T-helper 1 cell (primary cell): ENCODE measurements at regions not wholly inside any gene's neighbourhood (a gene's known extent, or its start where the extent isn't known, plus 50 kb on each side); places are given as distances from the start of the nearest gene placed in this dataset.
"Not testable (repeated sequence)": the region's sequence is repeated elsewhere in the genome, so short reads cannot be mapped to it uniquely, and the experiment has no call there.

Source experiments
- DNase-seq, 5 donors: peaks; one replicate each; pipeline ENCODE4 v3.0.0-alpha.2; 2012 to 2020

DNA sequence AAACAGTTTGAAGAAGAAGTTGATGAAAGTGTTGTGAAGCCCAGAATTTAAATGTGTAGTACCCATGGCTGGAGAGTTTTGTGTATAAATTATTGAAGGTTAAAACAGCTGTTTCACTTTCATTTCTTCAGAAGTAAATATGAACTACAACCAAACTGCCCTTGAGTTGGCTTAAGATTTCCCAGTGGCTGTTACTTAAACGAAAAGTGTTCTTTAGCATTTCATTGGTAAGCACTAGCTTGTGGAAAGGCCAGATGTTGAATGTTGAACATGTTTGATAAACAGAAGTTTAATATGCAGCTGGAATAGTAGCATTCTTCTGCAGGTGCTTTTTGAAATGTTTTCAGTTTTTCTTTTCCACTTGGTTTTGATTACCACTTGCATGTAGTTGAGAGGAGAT is 83.2 kb upstream of the TNRC6B start:
- DNase-seq: peak in 1 of 5 donors; percentile 18

GRCh38 chr22:40099887-40100286 is 77.8 kb upstream of the TNRC6B start:
- not testable (repeated sequence) for DNase-seq

DNA sequence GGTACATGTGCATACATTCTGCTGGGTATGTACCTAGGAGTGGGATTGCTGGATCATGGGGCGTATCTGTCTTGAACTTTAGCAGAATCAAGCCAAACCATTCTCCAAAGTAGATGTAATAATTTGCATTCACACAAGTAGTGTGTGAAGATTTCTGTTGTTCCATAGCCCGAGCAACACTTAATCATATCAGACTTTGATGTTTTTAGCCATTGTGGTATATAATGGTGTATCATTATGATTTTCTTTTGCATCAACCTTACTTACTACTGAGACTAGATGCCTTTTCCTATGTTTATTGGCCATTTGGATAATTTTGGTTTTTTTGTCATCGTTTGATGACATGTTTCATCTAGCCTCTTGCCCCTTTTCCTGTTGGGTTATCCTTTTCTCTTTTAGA is 72.0 kb upstream of the TNRC6B start:
- no peak for DNase-seq

- peak in 1 of 5 donors; percentile 29 for DNase-seq
Measured at GRCh38 chr22:40107244-40107643, 70.5 kb upstream of the TNRC6B start.

DNA sequence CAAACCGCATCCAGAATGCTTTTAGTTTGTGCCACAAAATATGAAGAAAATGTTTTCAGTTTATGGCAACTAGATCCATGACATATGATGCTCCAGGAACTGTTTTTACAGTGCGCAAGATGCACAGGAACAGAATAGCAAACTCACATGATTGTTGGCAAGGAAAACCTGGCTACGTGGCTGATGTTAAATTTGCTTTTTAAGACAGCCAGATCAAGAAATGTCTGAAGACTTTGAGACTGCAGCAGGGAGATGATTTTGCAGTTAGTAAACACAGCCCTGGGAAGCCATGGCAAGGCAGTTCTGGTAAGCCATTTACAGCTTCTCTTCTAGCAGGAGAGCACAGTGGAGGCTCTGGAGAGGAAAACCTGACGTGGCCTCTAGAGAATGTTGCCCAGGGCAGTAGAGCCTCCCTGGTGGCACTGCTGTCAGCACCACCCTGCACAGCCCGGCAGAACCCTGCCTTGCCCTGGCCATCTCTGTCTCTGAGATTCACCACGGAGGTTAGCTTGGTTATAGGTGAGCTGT is 69.8 kb upstream of the TNRC6B start:
- DNase-seq: peak in 1 of 5 donors; percentile 24

- DNase-seq: no peak
Measured at GRCh38 chr22:40108396-40108795, 69.3 kb upstream of the TNRC6B start.

DNA sequence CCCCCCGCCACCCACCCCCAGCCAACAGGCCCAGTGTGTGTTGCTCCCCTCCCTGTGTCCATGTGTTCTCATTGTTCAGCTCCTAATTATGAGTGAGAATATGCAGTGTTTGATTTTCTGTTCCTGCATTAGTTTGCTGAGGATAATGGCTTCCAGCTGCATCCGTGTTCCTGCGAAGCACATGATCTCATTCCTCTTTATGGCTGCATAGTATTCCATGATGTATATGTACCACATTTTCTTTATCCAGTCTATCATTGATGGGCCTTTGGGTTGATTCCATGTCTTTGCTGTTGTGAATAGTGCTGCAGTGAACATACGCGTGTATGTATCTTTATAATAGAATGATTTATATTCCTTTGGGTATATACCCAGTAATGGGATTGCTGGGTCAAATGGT is 68.8 kb upstream of the TNRC6B start:
- DNase-seq: not testable (repeated sequence)

DNA sequence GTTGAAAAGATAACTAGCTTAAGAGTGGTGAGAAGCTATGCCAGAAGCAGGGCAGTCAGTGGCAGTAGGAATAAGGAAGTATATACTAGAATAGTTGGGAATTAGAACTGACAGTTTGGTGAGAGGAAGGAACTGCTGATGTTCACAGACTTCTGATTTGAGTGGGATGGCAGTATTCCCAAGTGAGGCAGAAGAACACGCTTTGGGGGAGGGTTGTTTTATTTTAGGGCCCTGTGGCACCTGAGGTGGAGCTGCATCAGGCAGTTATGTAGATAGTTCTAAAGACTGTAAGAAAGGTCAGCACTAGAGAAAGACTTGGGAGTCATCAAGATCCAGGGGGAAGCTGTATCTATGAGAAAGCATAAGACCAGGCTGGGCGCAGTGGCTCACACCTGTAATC is 66.3 kb upstream of the TNRC6B start:
- no peak for DNase-seq

- no peak for DNase-seq
Measured at GRCh38 chr22:40112595-40112994, 65.1 kb upstream of the TNRC6B start.

- no peak for DNase-seq
Measured at GRCh38 chr22:40113696-40114095, 64.0 kb upstream of the TNRC6B start.

DNA sequence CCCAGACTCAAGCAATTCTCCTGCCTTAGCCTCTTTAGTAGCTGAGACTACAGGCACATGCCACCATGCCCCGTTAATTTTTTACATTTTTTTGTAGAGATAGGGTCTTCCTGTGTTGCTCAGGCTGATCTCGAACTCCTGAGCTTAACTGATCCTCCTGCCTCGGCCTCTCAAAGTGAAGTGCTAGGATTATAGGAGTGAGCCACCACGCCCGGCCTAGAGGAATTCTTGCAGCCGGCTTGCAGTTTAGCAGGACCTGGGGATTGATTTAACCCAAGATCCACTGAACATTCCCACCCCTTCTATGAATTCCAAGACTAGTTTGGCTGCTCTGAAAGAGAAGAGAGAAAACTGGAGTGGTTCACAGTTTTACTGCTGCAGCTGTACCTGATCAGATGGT is 63.3 kb upstream of the TNRC6B start:
- no peak for DNase-seq

DNA sequence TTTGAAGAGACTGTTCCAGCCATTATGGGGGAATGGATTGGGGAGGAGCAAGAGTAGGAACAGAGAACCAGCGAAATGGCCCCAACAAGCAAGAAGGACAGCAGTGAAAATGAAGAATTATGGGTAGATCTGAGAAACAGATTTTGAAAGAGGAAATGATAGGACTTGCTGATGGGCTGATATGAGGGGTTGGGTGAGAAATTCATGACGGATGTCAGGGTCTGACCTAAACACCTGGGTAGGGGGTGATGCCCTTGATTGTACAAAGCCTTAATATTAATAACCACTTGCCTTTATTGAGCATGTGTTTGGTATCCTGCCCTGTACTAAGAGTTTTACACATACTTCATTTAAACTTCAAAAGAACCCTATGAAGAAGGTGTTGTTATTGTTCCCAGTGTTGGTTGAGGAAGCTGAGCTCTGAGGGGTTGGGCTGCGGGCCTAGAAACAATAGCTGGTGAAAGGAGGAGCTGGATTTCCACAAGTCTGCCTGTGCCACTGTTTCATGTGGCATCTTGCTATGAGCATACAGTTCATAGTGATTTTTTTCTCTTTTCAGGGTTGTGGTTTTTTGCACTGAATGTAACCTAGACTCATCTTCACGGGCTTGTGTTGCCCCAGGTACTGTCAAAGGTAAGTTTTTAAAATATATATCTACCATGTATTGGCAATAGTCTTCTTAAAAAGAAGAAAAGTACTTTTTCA is 61.1 kb upstream of the TNRC6B start:
- peak in 4 of 5 donors; percentile 19 to 55 (median 48) for DNase-seq

- DNase-seq: no peak
Measured at GRCh38 chr22:40118979-40119378, 58.7 kb upstream of the TNRC6B start.

- no peak for DNase-seq
Measured at GRCh38 chr22:40120848-40121247, 56.9 kb upstream of the TNRC6B start.

- no peak for DNase-seq
Measured at GRCh38 chr22:40121461-40121860, 56.3 kb upstream of the TNRC6B start.

DNA sequence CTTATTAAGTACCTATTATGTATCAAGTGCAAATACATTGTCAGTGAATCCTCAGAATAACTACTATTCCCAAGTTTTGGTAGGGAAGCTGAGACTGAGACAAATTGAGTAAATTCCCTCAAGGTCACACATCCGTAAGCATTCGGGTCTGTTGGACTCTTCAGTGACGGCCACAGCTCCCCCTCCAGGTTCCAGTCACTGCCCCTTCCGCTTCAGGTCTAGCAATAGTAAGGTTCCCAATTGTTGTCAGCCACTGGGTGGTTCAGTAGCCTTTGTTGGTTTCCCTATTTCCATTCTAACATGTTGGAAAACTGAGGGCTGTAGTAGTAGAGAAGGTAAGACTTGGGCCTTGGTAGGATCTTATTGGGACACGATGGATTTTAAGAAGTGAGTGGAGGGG is 54.9 kb upstream of the TNRC6B start:
- DNase-seq: no peak

GRCh38 chr22:40123387-40123786 is 54.3 kb upstream of the TNRC6B start:
- no peak for DNase-seq
